Cardiac fibroblast (primary cell): ENCODE measurements at regions not wholly inside any gene's neighbourhood (a gene's known extent, or its start where the extent isn't known, plus 50 kb on each side); places are given as distances from the start of the nearest gene placed in this dataset.
A peak's percentile ranks its signal among the peaks of the same experiment; 100 is the strongest.

Experiments
- DNase-seq, 2 donors: peaks; one replicate each; pipeline versions ENCODE4 v3.0.0 to v3.0.0-alpha.2; 2010; ENCODE audit warnings: low read depth in 2 of 2
- H3K4me3 ChIP-seq, 2 donors: replicated peaks in 1 of 2; 1 replicate in 1 of 2; 2 replicates in 1 of 2; pipeline ENCODE4 v1.5.1; 2011; ENCODE audit warnings: low read depth in 2 of 2, low read length in 2 of 2, mild to moderate bottlenecking in 2 of 2, moderate library complexity in 1 of 2
- TF ChIP-seq, protein P1 (sequence below): IDR thresholded peaks from one replicate; pipeline ENCODE4 v1.5.1; 2011; ENCODE audit warnings: low read depth, mild to moderate bottlenecking, low read length, inconsistent platforms

DNA sequence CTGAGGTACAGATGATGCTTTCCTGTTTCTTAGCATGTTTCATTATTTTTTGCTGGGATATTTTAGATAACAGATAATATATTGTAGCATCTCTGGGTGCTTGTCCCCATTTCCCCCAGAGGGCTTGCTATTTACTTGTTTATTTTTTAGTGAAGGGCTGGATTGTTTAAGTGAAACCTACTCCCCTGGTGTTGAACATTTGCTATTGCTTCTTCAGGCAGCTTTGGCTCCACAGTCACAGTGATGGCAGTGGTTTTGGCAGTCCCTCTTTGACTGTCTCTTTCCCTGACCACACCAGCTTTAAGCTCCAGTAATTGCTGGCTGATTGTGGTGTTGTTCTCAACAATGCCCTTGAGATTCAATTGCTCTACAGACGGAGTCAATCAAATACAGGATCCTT, 128.9 kb downstream of the KLF13 start:
- no peak overlapping the region for H3K4me3 ChIP-seq
- TF ChIP-seq, protein P1, sequence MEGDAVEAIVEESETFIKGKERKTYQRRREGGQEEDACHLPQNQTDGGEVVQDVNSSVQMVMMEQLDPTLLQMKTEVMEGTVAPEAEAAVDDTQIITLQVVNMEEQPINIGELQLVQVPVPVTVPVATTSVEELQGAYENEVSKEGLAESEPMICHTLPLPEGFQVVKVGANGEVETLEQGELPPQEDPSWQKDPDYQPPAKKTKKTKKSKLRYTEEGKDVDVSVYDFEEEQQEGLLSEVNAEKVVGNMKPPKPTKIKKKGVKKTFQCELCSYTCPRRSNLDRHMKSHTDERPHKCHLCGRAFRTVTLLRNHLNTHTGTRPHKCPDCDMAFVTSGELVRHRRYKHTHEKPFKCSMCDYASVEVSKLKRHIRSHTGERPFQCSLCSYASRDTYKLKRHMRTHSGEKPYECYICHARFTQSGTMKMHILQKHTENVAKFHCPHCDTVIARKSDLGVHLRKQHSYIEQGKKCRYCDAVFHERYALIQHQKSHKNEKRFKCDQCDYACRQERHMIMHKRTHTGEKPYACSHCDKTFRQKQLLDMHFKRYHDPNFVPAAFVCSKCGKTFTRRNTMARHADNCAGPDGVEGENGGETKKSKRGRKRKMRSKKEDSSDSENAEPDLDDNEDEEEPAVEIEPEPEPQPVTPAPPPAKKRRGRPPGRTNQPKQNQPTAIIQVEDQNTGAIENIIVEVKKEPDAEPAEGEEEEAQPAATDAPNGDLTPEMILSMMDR = no peak
- DNase-seq = no peak

DNA sequence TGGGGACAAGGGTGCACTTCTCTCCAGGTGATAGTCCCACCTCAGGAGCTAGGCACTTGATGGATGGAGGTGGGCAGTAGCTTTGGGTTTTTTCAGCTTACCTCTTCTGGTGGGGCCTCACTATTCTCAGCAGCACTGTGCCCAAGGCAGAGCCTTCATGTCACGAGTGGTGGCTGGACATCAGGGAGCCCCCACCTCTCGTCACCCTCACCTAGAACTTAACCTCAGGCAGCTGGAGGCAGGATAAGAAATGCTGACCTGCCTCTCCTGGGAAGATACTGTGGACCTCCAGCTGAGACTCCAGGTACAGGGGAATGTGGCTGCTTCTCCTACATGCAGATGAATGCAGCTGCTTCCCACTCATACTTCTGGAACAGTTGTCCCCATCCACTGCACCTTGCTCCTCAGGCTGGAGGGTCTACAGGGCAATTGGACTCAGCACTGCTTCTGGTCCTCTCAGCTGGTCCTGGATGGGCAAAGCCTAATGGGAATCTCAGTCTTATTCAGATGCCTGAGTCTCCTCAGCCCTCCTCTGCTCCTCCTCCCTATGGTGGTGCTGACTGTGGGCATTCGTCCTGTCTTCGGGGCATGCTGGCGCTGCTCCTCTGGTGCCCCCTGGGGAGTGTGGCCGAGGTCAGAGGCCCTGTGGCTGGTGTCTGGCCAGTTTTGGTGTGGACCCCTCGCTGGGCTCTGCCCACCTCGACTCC, 129.9 kb downstream of the KLF13 start:
- no peak for DNase-seq
- H3K4me3 ChIP-seq = no peak overlapping the region
- TF ChIP-seq, protein P1 = no peak

DNA sequence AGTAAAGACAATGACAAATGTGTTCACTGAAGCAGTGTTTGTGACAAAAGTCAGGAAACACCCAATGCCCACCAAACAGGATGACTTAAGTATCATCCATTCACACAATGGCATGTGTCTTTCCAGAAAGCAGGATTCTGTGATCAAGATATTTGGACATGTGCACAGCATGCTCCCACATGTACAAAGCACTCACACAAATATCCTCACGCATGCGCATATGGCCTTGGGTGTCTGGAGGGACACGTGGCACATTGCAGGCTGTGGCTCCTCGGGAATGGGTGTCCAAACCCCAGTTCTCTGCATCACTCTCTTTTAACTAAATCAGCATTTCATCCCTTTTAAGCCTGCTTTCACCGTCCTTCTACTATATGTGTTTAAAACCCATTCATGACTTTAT, 130.5 kb downstream of the KLF13 start:
- no peak overlapping the region for H3K4me3 ChIP-seq
- TF ChIP-seq, protein P1 = no peak
- DNase-seq = no peak

DNA sequence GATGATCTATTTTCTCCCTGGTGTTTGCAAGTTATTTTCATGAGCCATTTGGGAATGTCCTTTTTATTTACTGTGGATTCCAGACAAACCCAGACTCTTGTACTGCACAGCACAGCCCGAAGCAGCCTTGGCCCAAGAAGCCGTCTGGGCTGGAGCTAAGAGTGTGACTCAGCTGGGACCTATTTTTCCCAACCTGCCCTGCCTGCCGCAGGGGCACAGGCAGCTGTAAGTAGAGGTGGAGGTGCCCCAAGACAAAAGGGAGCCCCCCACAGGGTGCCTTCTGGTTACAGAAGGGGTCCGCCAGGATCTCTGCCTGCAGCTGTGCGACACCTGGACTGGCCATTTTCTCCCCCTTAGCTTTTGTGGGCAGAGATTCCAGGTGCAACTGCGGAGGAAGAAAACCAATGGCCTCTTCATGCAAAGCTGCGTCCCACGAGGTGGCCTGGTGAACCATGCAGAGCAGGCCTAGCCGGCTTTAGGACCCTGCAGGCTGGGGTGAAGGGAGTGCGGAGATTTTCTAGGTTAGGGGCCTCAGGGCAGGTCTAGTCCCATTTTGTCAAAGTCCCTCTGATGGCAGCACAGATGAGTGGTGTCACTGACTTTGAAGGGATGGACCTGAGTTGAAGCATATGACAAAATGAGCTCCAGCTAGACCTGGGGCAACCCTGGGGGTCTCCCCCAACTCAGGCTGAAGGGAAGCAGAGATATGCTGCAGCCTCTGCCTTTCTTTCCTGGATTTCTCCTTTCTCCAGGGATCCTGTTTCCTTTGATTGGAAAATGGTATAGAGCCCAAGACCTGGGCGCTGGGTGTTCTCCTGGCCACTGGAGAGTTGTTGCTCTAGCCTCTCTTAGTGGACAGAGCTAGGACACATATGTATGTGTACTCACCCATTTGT, 131.2 kb downstream of the KLF13 start:
- DNase-seq = peak; percentile 68 to 74
- no peak overlapping the region for H3K4me3 ChIP-seq
- TF ChIP-seq, protein P1 = no peak

DNA sequence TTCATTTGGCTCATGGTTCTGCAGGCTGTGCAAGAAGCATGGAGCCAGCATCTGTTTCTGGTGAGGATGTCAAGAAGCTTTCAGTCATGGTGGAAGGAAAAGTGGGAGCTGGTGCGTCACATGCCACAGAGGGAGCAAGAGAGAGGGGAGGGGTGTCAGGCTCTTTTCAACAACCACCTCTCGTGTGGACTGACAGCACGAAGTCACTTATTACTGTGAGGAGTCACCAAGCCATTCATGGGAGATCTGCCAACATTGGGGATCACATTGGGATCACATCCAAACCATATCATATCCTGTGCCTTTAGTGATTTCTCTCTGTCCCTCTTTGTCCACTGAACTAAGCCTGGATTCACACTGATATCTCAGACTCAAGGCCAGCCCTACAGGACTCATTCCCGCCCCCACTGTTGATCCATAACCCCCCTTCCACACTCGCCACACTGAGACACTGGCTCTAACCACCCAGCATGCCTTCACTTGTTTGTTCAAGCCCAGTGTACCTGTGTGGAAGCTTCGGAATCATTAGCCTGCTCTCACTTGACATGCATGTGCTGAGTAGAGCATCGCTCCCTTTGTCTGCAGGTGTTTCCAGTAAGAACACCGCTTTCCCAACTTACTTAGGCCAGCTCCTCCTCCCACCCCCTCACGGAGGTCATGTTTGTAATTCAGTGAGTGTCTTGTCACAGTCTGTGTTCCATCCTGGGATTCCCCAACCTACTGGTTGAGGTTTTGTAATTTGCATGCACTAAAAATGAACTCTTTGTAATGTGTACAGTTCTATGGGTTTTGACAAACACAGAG, 132.2 kb downstream of the KLF13 start:
- TF ChIP-seq, protein P1 = no peak
- no peak overlapping the region for H3K4me3 ChIP-seq
- peak in 1 of 2 donors; percentile 51 for DNase-seq

DNA sequence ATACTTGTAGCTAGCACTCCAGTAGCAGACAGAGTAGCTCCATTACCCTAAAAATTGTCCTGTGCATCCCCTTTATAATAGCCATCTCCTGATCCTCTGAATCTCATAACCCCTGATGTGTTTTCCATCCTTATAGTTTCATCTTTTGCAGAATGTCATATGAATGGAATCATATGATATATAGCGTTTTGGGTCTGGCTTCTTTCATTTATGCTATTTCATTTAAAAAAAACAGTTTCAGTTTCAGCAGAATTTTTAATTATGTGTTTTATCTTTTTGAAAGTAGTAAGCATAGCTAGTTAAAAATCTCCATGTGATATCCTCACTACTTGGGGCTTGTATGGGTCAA, 132.7 kb downstream of the KLF13 start:
- no peak overlapping the region for H3K4me3 ChIP-seq
- DNase-seq = no peak
- TF ChIP-seq, protein P1 = no peak
